ENCODE measurements at regions not wholly inside any gene's neighbourhood (a gene's known extent, or its start where the extent isn't known, plus 50 kb on each side); places are given as distances from the start of the nearest gene placed in this dataset.

GRCh38 chr4:160523231-160523630 lies 1420.4 kb downstream of the RAPGEF2 start:
- Histone ChIP-seq H2AFZ (ENCODE audit: control insufficient read depth, low read depth, low read length) (no peak overlapping the region), H3K9ac (ENCODE audit: control insufficient read depth, insufficient read depth, low read length) (no peak overlapping the region), H4K20me1 (ENCODE audit: control insufficient read depth, insufficient read depth) (no peaks in the 10 kb centered on the region), H3K4me1 (ENCODE audit: control insufficient read depth, insufficient read depth, low read length) (no peaks in the 10 kb centered on the region), H3K9me3 (replicated peaks; ENCODE audit: control insufficient read depth, insufficient read depth, low read length) (no peaks in the 10 kb centered on the region), H3K4me2 (ENCODE audit: control insufficient read depth, insufficient read depth) (no peak overlapping the region), H3K27me3 (replicated peaks in 1 of 2; ENCODE audit: control insufficient read depth in 2 of 2, insufficient read depth in 2 of 2, low read length in 1 of 2) (no peaks in the 10 kb centered on the region), H3K36me3 (ENCODE audit: control insufficient read depth in 2 of 2, insufficient read depth in 2 of 2, low read length in 1 of 2) (no peaks in the 10 kb centered on the region), H3K27ac (ENCODE audit: control insufficient read depth, insufficient read depth) (no peak overlapping the region), H3K4me3 (no peak overlapping the region), H3K79me2 (ENCODE audit: control insufficient read depth, insufficient read depth, low read length) (no peaks in the 10 kb centered on the region)
- intact Hi-C loops (cut with micrococcal nuclease; ENCODE audit: unreplicated experiment): no loop called here
- RAD21 ChIA-PET (ENCODE audit: unreplicated experiment): no interaction called here
- in situ Hi-C loops (cut with MboI): no loop called here
- POLR2A ChIA-PET: no interaction called here
- CTCF ChIA-PET: no interaction called here
- FAIRE-seq (no peak), ATAC-seq (no peak), DNase-seq (ENCODE audit: low read depth, low spot score) (no peak)
- no peak for TF ChIP-seq ZNF24 (IDR thresholded peaks at IDR 0.05)
- no peak for TF ChIP-seq BCLAF1 (IDR thresholded peaks at IDR 0.05)
- no peak for TF ChIP-seq SREBF2 (IDR thresholded peaks at IDR 0.05; ENCODE audit: low read length)
- TF ChIP-seq ZSCAN29 (IDR thresholded peaks at IDR 0.05): no peak
- no peak for TF ChIP-seq SMAD1 (IDR thresholded peaks at IDR 0.05; ENCODE audit: low read depth, partially characterized antibody)
- TF ChIP-seq ZZZ3 (IDR thresholded peaks at IDR 0.05; ENCODE audit: control insufficient read depth, insufficient read length, low read depth): no peak
- TF ChIP-seq NFYB (IDR thresholded peaks at IDR 0.05; ENCODE audit: insufficient read depth, low read depth, low read length): no peak
- no peak for TF ChIP-seq NRF1 (conservative IDR thresholded peaks at IDR 0.05; ENCODE audit: low read depth, low read length)
- TF ChIP-seq POLR2AphosphoS5 (IDR thresholded peaks at IDR 0.05; ENCODE audit: low read length): no peak
- no peak for TF ChIP-seq CHD1 (IDR thresholded peaks at IDR 0.05; ENCODE audit: low read depth, low read length)
- no peak for TF ChIP-seq POLR2A (IDR thresholded peaks at IDR 0.05; ENCODE audit: low read depth, low read length)
- TF ChIP-seq SREBF1 (IDR thresholded peaks at IDR 0.05; ENCODE audit: low read length): no peak
- no peak for TF ChIP-seq NR2C2 (IDR thresholded peaks at IDR 0.05; ENCODE audit: borderline replicate concordance, control insufficient read depth, insufficient read length, low read depth)
- TF ChIP-seq CBFB (IDR thresholded peaks at IDR 0.05; ENCODE audit: low read depth): no peak
- TF ChIP-seq ZNF217 (IDR thresholded peaks at IDR 0.05): no peak
- WGBS (ENCODE audit: insufficient coverage, insufficient replicate concordance, low lambda C conversion rate, missing lambda C conversion rate): 0% methylated on average over 1 of the region's 1 CpG
- no TSS peak for BruUV-seq (replicated peaks)
- SMC1A ChIA-PET (ENCODE audit: uncharacterized antibody, unreplicated experiment): no interaction called here
